ENCODE measurements at regions not wholly inside any gene's neighbourhood (a gene's known extent, or its start where the extent isn't known, plus 50 kb on each side); places are given as distances from the start of the nearest gene placed in this dataset.
A peak's percentile ranks its signal among the peaks of the same experiment; 100 is the strongest.

DNA sequence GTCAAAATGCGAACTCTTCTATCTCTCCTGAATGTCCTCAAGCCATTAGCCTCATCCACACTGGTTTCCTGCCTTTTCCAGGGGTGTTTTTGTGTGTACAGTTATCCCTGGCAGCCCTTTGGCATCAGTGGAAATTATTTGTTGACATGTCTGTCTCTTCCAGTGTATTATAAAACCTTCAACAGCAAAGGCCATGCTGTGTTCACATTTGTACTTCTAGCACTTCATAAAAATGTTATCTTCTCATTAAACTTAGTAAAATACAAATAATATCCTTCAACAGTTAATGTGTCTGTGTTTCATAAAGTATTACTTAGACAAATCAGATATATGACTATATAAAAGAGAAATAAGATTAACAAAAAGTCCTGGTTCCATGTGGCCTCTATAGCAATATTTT, 359.5 kb upstream of the ARGLU1 start:
- no peak overlapping the region for H3K27ac Mint-ChIP-seq
- H3K4me1 Mint-ChIP-seq, result peaks cover 34% of the 10 kb centered on the region

DNA sequence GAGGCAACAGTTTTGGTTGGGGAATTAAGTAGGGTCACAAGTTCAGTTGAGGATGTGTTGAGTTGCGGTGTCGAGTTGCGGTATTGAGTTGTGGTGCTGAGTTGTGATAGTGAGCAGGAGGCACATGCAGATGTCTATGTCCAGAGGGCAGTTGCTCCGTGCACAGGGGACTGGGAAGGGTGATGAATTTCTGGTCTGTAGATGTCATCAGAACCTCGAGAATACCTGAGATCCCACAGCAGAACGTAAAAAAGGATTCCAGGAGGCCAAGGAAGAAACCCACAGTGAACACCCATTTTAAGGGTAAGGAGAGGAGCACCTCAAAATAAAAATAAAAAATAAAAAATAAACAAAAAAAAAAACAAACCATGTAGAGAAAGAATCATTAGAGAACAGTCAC, 354.4 kb upstream of the ARGLU1 start:
- Mint-ChIP-seq H3K27me3 (ENCODE audit: low read depth) (no peaks in the 10 kb centered on the region), H3K27ac (no peak overlapping the region), H3K36me3 (peaks cover 6% of the 10 kb centered on the region), H3K4me3 (no peak overlapping the region), H3K9me3 (peaks cover 8% of the 10 kb centered on the region), H3K4me1 (peaks cover 74% of the 10 kb centered on the region)
- ATAC-seq (no peak), DNase-seq (ENCODE audit: low spot score) (no peak)
- CTCF ChIA-PET, result no interaction called here
- TF ChIP-seq GABPB1 (CRISPR knock-in tag; IDR thresholded peaks at IDR 0.05) (no peak), ETV6 (CRISPR knock-in tag; IDR thresholded peaks at IDR 0.05) (no peak), TEAD4 (CRISPR knock-in tag; IDR thresholded peaks at IDR 0.05) (no peak), FOXK1 (CRISPR knock-in tag; IDR thresholded peaks at IDR 0.05) (no peak)
- POLR2A ChIA-PET, result no interaction called here

More for the DNA sequence above, 359.5 kb upstream of the ARGLU1 start:
- Mint-ChIP-seq H3K9me3 (peaks cover 9% of the 10 kb centered on the region), H3K27me3 (ENCODE audit: low read depth) (no peaks in the 10 kb centered on the region), H3K36me3 (peaks cover 7% of the 10 kb centered on the region), H3K4me3 (no peak overlapping the region)
- no peak for TF ChIP-seq TEAD4 (CRISPR knock-in tag; IDR thresholded peaks at IDR 0.05)
- TF ChIP-seq NFATC4 (CRISPR knock-in tag; IDR thresholded peaks at IDR 0.05), result no peak
- TF ChIP-seq JAZF1 (CRISPR knock-in tag; IDR thresholded peaks at IDR 0.05), result no peak
- no peak for TF ChIP-seq ZNF423 (CRISPR knock-in tag; IDR thresholded peaks at IDR 0.05)
- TF ChIP-seq SMAD4 (CRISPR knock-in tag; IDR thresholded peaks at IDR 0.05), result no peak
- TF ChIP-seq ETV6 (CRISPR knock-in tag; IDR thresholded peaks at IDR 0.05), result no peak
- TF ChIP-seq ZNF219 (CRISPR knock-in tag; IDR thresholded peaks at IDR 0.05; ENCODE audit: borderline replicate concordance), result no peak
- TF ChIP-seq, protein P1, sequence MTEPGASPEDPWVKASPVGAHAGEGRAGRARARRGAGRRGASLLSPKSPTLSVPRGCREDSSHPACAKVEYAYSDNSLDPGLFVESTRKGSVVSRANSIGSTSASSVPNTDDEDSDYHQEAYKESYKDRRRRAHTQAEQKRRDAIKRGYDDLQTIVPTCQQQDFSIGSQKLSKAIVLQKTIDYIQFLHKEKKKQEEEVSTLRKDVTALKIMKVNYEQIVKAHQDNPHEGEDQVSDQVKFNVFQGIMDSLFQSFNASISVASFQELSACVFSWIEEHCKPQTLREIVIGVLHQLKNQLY (CRISPR knock-in tag; IDR thresholded peaks at IDR 0.05), result no peak
- TF ChIP-seq NR2C2 (CRISPR knock-in tag; IDR thresholded peaks at IDR 0.05), result no peak
- no peak for TF ChIP-seq FOXJ3 (CRISPR knock-in tag; IDR thresholded peaks at IDR 0.05; ENCODE audit: borderline replicate concordance)
- TF ChIP-seq, protein P2, sequence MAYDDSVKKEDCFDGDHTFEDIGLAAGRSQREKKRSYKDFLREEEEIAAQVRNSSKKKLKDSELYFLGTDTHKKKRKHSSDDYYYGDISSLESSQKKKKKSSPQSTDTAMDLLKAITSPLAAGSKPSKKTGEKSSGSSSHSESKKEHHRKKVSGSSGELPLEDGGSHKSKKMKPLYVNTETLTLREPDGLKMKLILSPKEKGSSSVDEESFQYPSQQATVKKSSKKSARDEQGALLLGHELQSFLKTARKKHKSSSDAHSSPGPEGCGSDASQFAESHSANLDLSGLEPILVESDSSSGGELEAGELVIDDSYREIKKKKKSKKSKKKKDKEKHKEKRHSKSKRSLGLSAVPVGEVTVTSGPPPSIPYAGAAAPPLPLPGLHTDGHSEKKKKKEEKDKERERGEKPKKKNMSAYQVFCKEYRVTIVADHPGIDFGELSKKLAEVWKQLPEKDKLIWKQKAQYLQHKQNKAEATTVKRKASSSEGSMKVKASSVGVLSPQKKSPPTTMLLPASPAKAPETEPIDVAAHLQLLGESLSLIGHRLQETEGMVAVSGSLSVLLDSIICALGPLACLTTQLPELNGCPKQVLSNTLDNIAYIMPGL (CRISPR knock-in tag; IDR thresholded peaks at IDR 0.05), result no peak
- TF ChIP-seq, protein P3, sequence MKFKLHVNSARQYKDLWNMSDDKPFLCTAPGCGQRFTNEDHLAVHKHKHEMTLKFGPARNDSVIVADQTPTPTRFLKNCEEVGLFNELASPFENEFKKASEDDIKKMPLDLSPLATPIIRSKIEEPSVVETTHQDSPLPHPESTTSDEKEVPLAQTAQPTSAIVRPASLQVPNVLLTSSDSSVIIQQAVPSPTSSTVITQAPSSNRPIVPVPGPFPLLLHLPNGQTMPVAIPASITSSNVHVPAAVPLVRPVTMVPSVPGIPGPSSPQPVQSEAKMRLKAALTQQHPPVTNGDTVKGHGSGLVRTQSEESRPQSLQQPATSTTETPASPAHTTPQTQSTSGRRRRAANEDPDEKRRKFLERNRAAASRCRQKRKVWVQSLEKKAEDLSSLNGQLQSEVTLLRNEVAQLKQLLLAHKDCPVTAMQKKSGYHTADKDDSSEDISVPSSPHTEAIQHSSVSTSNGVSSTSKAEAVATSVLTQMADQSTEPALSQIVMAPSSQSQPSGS (CRISPR knock-in tag; IDR thresholded peaks at IDR 0.05; ENCODE audit: borderline replicate concordance, low read depth), result no peak
- no peak for TF ChIP-seq SOX15 (CRISPR knock-in tag; IDR thresholded peaks at IDR 0.05)
- TF ChIP-seq GTF2I (CRISPR knock-in tag; conservative IDR thresholded peaks at IDR 0.05), result no peak
- ATAC-seq, result no peak
- DNase-seq (ENCODE audit: low spot score), result no peak
- ChIA-PET CTCF (no interaction called here), POLR2A (no interaction called here)

DNA sequence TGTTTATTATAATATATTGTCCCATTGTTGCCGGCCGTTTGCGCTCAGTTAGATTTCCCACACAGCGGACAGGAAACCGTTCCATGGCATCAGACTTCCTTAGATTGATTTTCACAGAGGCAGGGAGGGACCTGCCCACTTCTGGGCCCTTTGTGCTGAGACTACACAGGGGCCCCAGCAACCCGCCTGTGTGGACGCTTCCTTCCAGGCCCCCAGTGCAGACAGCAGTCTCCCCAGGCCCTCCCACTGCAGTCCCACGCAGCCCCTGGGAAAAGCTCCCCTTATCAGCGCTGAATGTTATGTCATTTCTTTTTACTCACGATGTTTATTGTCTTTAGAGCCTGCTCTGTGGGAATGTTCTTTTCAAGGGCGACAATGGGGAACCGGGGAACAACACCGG, 351.7 kb upstream of the ARGLU1 start:
- DNase-seq (ENCODE audit: low spot score) (peak; percentile 16), ATAC-seq (no peak)
- H3K9me3 Mint-ChIP-seq, result no peaks in the 10 kb centered on the region
- 0 out of 2 replicates have a peak overlapping the region, but pooled peaks have one; percentile 12 for H3K27ac Mint-ChIP-seq
- CTCF ChIA-PET, result interaction anchor here (0.6 to 1.8 kb wide), 3 partner anchors 104 to 354 kb away, joined by 3 to 6 read pairs (median 4); no protein-coding TSS in a partner anchor
- H3K4me1 Mint-ChIP-seq, result peaks cover 78% of the 10 kb centered on the region
- H3K27me3 Mint-ChIP-seq (ENCODE audit: low read depth), result no peaks in the 10 kb centered on the region
- POLR2A ChIA-PET, result no interaction called here
- no peak overlapping the region for H3K4me3 Mint-ChIP-seq
- H3K36me3 Mint-ChIP-seq, result no peaks in the 10 kb centered on the region
- TF ChIP-seq, protein P4, sequence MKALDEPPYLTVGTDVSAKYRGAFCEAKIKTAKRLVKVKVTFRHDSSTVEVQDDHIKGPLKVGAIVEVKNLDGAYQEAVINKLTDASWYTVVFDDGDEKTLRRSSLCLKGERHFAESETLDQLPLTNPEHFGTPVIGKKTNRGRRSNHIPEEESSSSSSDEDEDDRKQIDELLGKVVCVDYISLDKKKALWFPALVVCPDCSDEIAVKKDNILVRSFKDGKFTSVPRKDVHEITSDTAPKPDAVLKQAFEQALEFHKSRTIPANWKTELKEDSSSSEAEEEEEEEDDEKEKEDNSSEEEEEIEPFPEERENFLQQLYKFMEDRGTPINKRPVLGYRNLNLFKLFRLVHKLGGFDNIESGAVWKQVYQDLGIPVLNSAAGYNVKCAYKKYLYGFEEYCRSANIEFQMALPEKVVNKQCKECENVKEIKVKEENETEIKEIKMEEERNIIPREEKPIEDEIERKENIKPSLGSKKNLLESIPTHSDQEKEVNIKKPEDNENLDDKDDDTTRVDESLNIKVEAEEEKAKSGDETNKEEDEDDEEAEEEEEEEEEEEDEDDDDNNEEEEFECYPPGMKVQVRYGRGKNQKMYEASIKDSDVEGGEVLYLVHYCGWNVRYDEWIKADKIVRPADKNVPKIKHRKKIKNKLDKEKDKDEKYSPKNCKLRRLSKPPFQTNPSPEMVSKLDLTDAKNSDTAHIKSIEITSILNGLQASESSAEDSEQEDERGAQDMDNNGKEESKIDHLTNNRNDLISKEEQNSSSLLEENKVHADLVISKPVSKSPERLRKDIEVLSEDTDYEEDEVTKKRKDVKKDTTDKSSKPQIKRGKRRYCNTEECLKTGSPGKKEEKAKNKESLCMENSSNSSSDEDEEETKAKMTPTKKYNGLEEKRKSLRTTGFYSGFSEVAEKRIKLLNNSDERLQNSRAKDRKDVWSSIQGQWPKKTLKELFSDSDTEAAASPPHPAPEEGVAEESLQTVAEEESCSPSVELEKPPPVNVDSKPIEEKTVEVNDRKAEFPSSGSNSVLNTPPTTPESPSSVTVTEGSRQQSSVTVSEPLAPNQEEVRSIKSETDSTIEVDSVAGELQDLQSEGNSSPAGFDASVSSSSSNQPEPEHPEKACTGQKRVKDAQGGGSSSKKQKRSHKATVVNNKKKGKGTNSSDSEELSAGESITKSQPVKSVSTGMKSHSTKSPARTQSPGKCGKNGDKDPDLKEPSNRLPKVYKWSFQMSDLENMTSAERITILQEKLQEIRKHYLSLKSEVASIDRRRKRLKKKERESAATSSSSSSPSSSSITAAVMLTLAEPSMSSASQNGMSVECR (CRISPR knock-in tag; IDR thresholded peaks at IDR 0.05; ENCODE audit: borderline replicate concordance), result no peak
- no peak for TF ChIP-seq ZBTB21 (CRISPR knock-in tag; IDR thresholded peaks at IDR 0.05; ENCODE audit: borderline replicate concordance)
- TF ChIP-seq, protein P5, sequence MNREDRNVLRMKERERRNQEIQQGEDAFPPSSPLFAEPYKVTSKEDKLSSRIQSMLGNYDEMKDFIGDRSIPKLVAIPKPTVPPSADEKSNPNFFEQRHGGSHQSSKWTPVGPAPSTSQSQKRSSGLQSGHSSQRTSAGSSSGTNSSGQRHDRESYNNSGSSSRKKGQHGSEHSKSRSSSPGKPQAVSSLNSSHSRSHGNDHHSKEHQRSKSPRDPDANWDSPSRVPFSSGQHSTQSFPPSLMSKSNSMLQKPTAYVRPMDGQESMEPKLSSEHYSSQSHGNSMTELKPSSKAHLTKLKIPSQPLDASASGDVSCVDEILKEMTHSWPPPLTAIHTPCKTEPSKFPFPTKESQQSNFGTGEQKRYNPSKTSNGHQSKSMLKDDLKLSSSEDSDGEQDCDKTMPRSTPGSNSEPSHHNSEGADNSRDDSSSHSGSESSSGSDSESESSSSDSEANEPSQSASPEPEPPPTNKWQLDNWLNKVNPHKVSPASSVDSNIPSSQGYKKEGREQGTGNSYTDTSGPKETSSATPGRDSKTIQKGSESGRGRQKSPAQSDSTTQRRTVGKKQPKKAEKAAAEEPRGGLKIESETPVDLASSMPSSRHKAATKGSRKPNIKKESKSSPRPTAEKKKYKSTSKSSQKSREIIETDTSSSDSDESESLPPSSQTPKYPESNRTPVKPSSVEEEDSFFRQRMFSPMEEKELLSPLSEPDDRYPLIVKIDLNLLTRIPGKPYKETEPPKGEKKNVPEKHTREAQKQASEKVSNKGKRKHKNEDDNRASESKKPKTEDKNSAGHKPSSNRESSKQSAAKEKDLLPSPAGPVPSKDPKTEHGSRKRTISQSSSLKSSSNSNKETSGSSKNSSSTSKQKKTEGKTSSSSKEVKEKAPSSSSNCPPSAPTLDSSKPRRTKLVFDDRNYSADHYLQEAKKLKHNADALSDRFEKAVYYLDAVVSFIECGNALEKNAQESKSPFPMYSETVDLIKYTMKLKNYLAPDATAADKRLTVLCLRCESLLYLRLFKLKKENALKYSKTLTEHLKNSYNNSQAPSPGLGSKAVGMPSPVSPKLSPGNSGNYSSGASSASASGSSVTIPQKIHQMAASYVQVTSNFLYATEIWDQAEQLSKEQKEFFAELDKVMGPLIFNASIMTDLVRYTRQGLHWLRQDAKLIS (CRISPR knock-in tag; IDR thresholded peaks at IDR 0.05; ENCODE audit: borderline replicate concordance), result no peak
- TF ChIP-seq JAZF1 (CRISPR knock-in tag; IDR thresholded peaks at IDR 0.05), result no peak
- TF ChIP-seq, protein P6, sequence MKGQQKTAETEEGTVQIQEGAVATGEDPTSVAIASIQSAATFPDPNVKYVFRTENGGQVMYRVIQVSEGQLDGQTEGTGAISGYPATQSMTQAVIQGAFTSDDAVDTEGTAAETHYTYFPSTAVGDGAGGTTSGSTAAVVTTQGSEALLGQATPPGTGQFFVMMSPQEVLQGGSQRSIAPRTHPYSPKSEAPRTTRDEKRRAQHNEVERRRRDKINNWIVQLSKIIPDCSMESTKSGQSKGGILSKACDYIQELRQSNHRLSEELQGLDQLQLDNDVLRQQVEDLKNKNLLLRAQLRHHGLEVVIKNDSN (CRISPR knock-in tag; IDR thresholded peaks at IDR 0.05), result no peak
